ENCODE measurements at regions not wholly inside any gene's neighbourhood (a gene's known extent, or its start where the extent isn't known, plus 50 kb on each side); places are given as distances from the start of the nearest gene placed in this dataset.

DNA sequence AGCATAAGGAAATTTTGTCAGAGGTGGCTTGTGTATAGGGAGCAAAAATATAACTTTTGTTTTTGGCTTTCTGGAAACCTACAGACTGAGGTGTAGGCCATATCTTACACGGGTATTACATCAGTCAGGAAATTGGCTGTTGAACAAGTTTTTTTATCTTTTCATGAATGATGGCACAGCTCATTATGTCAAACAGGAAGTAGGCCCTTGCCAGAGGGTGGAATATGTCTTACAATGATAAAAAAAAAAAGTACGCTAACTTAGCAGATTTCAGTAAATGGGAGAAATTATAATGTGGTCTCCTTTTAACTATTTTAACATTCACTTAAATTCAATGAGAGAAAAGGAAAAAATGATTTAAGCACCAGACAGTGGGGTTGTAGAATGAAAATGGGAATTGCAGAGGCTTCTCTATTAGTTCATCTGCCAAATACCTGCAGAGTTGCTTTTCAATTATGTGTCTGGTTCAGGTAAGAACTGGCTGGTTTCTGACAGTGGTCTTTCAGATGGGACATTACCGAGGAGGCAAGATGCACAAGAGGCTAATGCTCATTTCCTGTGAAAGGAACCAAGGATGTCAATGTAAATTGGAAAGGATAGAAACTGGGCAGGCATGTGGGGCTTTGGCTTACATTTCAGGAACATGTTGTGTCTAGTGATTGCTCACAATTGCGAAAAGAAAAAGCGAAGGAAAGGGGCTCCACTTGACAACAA, 169.9 kb downstream of the NNT start (continued):
- TF ChIP-seq CHD4 (IDR thresholded peaks at IDR 0.05; ENCODE audit: borderline replicate concordance, low read length) (no peak), ARNT2 (CRISPR knock-in tag; IDR thresholded peaks at IDR 0.05; ENCODE audit: low read depth) (no peak), HMGA1 (CRISPR knock-in tag; conservative IDR thresholded peaks at IDR 0.05) (no peak), ZNF841 (CRISPR knock-in tag; IDR thresholded peaks at IDR 0.05; ENCODE audit: borderline replicate concordance) (no peak)
- TF ChIP-seq, protein P1, sequence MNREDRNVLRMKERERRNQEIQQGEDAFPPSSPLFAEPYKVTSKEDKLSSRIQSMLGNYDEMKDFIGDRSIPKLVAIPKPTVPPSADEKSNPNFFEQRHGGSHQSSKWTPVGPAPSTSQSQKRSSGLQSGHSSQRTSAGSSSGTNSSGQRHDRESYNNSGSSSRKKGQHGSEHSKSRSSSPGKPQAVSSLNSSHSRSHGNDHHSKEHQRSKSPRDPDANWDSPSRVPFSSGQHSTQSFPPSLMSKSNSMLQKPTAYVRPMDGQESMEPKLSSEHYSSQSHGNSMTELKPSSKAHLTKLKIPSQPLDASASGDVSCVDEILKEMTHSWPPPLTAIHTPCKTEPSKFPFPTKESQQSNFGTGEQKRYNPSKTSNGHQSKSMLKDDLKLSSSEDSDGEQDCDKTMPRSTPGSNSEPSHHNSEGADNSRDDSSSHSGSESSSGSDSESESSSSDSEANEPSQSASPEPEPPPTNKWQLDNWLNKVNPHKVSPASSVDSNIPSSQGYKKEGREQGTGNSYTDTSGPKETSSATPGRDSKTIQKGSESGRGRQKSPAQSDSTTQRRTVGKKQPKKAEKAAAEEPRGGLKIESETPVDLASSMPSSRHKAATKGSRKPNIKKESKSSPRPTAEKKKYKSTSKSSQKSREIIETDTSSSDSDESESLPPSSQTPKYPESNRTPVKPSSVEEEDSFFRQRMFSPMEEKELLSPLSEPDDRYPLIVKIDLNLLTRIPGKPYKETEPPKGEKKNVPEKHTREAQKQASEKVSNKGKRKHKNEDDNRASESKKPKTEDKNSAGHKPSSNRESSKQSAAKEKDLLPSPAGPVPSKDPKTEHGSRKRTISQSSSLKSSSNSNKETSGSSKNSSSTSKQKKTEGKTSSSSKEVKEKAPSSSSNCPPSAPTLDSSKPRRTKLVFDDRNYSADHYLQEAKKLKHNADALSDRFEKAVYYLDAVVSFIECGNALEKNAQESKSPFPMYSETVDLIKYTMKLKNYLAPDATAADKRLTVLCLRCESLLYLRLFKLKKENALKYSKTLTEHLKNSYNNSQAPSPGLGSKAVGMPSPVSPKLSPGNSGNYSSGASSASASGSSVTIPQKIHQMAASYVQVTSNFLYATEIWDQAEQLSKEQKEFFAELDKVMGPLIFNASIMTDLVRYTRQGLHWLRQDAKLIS (CRISPR knock-in tag; IDR thresholded peaks at IDR 0.05) = no peak
- TF ChIP-seq, protein P2, sequence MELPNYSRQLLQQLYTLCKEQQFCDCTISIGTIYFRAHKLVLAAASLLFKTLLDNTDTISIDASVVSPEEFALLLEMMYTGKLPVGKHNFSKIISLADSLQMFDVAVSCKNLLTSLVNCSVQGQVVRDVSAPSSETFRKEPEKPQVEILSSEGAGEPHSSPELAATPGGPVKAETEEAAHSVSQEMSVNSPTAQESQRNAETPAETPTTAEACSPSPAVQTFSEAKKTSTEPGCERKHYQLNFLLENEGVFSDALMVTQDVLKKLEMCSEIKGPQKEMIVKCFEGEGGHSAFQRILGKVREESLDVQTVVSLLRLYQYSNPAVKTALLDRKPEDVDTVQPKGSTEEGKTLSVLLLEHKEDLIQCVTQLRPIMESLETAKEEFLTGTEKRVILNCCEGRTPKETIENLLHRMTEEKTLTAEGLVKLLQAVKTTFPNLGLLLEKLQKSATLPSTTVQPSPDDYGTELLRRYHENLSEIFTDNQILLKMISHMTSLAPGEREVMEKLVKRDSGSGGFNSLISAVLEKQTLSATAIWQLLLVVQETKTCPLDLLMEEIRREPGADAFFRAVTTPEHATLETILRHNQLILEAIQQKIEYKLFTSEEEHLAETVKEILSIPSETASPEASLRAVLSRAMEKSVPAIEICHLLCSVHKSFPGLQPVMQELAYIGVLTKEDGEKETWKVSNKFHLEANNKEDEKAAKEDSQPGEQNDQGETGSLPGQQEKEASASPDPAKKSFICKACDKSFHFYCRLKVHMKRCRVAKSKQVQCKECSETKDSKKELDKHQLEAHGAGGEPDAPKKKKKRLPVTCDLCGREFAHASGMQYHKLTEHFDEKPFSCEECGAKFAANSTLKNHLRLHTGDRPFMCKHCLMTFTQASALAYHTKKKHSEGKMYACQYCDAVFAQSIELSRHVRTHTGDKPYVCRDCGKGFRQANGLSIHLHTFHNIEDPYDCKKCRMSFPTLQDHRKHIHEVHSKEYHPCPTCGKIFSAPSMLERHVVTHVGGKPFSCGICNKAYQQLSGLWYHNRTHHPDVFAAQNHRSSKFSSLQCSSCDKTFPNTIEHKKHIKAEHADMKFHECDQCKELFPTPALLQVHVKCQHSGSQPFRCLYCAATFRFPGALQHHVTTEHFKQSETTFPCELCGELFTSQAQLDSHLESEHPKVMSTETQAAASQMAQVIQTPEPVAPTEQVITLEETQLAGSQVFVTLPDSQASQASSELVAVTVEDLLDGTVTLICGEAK (IDR thresholded peaks at IDR 0.05) = no peak
- TF ChIP-seq, protein P2 (CRISPR knock-in tag; IDR thresholded peaks at IDR 0.05) = no peak

Data from HepG2 (cell line).